Stimulated activated CD4-positive, alpha-beta T cell treated with anti-CD3 and anti-CD28 coated beads, Interleukin-4, amount 100 ng/mL, for 24 hours (primary cell): ENCODE measurements at regions not wholly inside any gene's neighbourhood (a gene's known extent, or its start where the extent isn't known, plus 50 kb on each side); places are given as distances from the start of the nearest gene placed in this dataset.
"Not testable (repeated sequence)": the region's sequence is repeated elsewhere in the genome, so short reads cannot be mapped to it uniquely, and the experiment has no call there.

ENCODE experiments used
- DNase-seq: peaks from one replicate; pipeline ENCODE4 v3.0.0-alpha.2; 2020

DNA sequence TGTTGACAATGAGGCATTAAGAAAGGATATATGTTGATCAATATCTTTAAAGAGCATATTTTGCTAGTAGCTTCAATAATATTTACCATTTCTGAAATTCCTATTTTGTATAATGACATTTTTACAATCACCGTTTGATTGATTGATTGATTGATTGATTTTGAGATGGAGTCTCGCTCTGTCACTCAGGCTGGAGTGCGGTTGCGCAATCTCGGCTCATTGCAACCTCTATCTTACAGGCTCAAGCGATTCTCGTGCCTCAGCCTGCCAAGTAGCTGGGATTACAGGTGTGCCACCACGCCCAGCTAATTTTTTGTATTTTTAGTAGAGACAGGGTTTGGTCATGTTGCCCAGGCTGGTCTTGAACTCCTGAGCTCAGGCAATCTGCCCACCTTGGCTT lies 150.9 kb upstream of the TEX13D start:
- not testable (repeated sequence) for DNase-seq

DNA sequence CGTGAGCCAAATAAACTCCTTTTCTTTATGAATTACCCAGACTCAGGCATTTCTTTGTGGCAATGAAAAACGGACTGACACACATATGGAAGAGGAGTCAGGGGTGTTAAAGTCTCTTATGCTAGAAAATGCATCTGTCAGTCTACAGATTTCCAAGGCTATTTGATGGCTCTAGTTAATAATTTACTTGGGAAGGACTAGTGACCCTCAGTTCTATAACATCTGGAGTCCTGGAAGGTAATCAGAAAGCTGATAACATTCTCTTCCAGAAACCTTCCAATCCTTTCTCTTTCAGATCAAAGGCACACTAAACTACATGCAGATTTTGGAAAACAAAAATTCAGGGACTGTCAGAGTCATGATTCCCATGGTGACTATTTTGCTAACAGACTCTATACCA lies 142.0 kb upstream of the TEX13D start:
- no peak for DNase-seq

GRCh38 chrX:124194199-124194598 lies 138.3 kb upstream of the TEX13D start:
- no peak for DNase-seq

DNA sequence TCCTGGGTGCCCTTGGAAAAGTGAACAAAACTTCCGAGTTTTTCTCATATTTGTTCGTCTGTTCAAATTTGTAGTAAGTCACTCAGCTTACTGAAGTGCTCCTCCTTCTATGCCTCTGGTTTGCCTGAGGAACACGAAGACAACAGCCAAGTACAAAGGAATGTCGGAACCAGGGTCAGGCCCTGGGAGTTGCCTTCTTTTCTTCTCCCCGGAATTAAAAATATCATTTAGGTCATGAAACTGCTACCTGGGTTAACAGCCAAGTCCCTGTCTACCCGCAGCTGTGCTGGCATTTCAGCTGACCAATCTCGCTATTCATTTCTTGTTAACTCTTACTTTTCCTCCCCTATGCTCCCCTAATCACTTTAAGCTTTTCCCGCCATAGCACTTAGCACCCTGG lies 137.6 kb upstream of the TEX13D start:
- DNase-seq = no peak

- DNase-seq = no peak
Measured at GRCh38 chrX:124203311-124203710, 129.1 kb upstream of the TEX13D start.

DNA sequence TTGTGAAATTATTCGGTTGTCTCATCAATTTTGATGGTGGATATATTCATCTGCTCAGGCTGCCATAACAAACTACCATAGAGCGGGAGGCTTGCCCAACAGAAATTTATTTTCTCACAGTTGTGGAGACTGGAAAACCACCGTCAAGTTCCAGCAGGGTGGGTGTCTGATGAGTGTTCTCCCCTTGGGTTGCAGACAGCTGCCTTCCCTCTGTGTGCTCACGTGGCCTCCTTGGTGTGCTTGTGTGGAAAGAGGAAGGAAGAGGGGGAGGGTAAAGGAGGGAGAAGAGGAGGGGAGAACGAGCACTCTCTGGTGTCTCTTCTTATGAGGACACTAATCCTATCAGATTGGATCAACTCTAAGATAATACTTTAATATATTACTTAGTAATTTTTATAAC lies 123.8 kb upstream of the TEX13D start:
- no peak for DNase-seq

DNA sequence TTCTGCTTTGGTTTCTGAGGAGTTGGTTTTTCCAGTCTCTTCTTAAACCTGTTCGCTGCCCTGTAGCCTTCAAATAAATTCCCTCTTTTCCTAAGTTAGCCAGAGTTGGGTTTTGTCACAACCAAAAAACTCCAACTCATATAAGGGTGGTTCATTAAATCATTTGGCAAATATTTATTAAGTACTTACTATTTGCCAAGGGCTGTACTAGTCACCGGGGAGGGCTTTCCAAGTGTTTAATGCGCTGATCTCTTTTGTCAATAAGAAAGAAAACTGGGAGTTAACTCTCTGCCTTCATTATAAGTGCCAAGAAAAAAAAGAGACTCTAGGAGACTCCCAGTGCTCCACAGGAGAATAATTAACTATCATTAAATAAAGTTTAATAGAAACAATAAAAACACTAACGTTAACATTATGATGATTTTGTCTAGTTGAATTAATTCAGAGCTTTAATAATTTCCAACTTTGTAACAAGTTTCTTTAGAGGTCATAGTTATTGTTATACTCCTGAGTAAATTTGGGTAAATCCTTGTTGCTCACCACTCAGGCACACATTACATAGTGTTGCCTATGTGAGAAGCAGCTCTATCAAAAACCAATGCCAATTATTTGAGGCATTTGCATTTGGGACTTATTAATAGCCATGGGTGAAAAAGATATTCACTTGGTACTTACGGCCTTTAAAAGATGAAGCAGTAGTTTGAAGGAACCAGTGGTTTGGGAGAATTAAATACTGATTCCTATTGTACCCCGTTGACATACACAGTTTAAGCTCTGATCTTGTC lies 122.5 kb upstream of the TEX13D start:
- no peak for DNase-seq

GRCh38 chrX:124211312-124211942 lies 121.0 kb upstream of the TEX13D start:
- peak; percentile 26 for DNase-seq

DNA sequence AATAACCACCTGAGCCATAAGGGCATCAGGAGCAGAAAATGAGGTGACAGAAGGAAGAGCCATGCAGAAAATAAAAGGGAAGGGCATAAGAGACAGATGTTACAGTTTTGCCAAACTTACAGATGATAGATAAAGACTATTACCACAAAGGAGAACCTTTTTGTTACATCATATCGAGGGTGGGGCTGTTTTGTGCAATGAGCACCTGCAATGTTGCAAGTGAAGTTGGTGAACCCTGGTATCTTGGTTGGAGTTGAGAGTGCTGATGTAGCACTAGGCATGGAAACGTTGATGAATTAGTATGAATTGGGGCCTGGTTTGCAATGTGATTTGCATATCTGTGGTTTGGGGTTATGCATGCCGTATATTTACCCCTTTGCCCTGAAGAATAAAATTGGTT lies 119.8 kb upstream of the TEX13D start:
- DNase-seq = peak; percentile 49

DNA sequence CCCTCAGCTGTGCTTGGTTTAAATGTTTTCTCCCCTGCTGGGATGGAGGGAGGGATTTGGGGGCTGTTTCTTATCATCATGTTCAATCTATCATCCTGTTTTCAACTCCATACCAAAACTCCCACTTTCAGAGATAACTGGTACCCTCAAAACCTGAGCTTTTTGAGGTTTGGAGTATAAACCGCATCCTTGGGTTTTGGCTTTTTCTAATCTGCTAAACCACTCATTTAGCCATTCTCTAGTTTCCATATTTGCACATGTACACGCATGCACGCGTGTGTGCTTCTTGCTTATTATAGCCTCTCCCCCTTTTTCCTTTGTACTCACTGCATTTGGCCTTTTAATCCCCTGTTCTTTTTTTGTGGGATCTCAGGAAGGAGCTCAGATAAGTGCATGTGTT lies 116.7 kb upstream of the TEX13D start:
- no peak for DNase-seq

GRCh38 chrX:124216396-124217115 lies 115.9 kb upstream of the TEX13D start:
- DNase-seq = no peak

DNA sequence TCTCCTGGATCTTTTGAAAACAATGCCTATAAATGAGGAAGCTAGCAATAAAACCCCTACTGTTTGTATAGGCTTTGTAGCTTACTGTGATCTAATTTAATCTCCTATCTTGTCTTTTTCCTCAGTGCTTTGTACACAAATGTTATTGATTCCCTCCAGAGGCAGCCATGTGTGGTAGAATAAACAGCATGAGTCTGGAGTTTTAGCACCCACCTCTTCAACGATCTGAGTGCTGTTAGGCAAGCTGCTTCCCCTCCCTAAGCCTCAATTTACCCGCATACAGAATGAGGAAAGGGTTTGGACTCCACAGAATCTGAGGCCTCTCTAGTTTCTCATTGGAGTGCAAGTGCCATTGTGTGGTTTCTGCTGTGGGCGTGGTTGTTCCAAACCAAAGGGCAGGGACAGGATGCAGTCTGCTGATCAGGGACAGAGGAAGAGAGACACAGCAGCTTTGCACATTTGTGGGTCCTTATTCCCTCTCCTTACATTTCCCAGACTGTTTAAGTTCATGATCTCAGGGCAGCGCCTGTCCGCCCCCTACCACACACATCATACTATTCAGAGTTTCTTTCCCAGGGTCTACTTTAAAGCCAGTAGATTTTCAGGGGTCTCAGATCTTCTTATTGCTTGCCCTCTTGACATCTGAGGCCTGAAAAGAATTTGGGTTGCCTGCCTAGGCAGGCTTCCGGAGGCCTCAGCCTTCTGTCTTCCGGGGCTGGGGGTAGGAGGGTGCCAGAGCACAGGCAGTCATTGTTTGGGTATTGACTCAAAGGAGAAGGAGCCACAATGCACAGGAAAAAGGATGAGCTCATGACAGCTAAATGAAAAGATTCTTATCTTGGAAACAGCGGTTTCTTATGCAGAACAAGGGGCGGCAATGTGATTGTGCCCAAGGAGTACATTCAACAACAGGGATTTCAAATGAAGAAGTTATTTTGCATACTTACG lies 114.9 kb upstream of the TEX13D start:
- peak; percentile 64 for DNase-seq

DNA sequence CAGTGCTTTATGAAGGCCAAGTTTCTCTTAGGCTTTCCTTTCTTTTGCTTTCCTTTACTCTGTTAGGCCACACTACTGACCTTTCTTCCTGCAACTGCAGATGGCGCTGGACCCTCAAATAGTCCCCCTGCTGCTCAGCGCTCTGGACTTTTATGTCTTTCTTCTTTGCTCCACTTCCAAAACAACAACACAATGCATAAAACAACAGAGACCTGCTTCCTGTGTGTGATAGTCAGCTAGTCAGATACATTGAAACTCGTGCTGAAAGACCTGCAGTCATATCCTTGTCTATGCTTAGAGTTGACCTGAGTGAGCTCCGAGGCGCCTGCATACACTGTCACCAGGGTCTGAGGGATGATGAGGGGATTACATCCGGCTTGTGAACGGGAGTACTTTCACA lies 108.9 kb upstream of the TEX13D start:
- no peak for DNase-seq

- no peak for DNase-seq
Measured at GRCh38 chrX:124224528-124224927, 107.9 kb upstream of the TEX13D start.

DNA sequence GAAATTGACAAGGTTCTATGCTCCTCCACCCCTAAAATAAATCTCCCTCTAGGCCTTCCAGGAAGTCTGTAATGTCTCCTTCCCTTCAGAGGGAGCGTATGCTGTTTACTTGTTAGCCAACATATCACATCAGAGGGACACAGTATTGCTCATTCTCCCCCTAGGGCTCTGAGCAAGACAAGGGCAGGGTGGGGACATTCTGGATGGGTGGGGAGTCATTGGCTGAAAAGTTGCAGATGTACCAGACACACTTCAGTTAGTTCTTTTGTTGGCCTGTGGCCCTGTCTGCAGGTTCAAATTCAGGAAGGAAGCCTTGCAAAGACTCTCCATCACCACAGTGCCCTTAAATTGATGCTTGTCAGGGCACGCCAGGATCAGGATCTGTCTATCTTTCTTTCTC lies 106.3 kb upstream of the TEX13D start:
- DNase-seq = no peak

GRCh38 chrX:124228849-124229248 lies 103.6 kb upstream of the TEX13D start:
- no peak for DNase-seq

DNA sequence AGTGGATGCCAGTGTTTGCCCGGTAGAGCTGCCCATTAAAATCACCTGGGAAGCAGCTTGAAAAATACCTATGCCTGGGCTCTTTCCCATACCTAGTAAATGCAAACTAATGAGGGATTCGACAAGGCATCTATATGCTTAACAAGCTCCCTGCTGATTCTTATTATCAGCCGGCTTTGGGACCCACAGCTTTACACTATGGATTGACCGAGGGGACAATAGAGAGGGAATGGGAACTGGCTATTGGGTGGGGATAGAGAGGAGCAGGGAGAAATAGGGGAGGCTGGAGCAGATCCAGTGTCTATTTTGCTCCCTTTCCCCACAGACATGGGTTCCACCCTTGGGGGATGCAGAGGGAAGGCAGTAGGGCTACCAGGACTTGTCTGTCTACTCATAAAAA lies 103.1 kb upstream of the TEX13D start:
- DNase-seq = no peak

DNA sequence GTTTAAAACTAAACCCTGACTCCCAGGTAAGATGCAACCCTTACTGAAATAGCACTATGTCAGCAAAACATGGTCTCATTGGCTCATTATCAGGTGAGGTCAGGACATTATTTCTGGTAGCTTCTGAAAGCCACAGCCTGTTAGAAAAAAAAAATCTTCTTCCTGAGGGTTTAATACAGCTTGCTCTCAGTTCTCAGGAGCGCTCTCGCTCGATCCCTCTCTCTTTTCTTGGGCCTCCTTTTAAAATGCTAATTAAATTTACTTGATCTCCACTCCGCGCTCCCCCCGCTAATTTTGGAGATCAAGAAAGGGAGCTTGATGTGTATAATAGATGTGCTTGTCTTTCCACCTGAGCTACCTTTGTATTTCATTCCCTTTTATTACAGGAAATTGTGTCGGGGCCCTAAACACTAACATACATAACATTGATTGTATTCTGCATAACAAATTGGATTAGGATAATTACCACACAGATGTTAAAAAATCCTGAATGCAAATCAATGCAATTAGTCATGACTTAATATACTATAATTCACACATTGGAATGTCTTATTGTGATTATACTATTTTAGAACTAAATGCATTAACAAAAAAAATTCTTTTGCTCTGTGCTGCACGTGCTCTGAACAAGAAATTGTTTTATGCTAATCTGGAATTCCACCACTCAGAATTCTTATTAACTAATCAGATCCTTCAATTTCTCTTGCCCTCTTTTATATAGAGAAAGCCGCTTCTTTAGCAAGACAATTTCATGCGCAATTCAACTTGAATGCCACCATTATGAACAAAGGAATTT lies 101.6 kb upstream of the TEX13D start:
- DNase-seq = no peak

DNA sequence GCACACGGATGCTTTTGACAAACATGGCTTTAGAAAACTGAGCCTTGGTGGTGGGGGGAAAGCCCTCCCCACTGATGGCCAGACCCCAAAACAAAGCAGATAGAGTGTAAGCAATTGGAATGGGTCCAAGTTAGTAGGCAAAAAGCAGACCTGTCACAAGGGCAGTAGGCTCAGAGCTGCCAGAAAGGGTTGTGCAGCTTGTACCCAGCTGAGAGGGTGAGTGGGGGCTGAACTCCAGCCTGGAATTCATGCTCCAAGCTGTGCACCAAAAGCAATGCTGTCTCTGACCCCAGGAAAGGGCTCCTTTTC lies 101.1 kb upstream of the TEX13D start:
- DNase-seq = no peak

- peak; percentile 54 for DNase-seq
Measured at GRCh38 chrX:124232523-124233201, 99.8 kb upstream of the TEX13D start.

DNA sequence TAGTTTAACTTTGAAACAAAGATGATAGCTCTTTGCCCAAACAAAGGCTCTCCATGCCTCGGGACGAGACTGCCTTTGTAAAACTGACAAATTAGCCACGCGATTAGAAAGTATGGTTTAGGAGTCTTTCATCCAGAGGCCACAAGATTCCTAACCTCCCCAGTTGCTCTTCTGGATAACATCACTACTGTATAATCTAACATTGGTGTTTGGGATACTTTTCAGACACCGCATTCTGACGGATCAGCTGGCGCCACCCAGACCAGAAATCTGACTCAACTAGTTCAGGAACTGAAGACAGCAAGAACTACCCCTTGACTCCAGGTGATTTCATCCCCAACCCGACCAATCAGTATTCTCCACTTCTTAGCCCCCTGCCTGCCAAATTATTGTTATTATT lies 98.1 kb upstream of the TEX13D start:
- no peak for DNase-seq

- no peak for DNase-seq
Measured at GRCh38 chrX:124238268-124238667, 94.2 kb upstream of the TEX13D start.
